Mammary epithelial cell (primary cell): ENCODE measurements at regions not wholly inside any gene's neighbourhood (a gene's known extent, or its start where the extent isn't known, plus 50 kb on each side); places are given as distances from the start of the nearest gene placed in this dataset.

Experiments used
- CTCF ChIP-seq, 2 donors: IDR thresholded peaks in 1 of 2; conservative IDR thresholded peaks in 1 of 2; 2 replicates each; pipeline ENCODE4 v1.5.1; 2011 to 2012; ENCODE audit warnings: inconsistent platforms in 2 of 2, low read length in 2 of 2, mild to moderate bottlenecking in 2 of 2, control low read depth in 1 of 2, low read depth in 1 of 2; ENCODE audit not compliant: insufficient read depth in 1 of 2; ENCODE audit errors: extremely low read depth in 1 of 2
- EZH2 ChIP-seq: IDR thresholded peaks from 2 replicates; pipeline ENCODE4 v1.6.1; 2012; ENCODE audit warnings: low read length, inconsistent platforms, borderline replicate concordance

DNA sequence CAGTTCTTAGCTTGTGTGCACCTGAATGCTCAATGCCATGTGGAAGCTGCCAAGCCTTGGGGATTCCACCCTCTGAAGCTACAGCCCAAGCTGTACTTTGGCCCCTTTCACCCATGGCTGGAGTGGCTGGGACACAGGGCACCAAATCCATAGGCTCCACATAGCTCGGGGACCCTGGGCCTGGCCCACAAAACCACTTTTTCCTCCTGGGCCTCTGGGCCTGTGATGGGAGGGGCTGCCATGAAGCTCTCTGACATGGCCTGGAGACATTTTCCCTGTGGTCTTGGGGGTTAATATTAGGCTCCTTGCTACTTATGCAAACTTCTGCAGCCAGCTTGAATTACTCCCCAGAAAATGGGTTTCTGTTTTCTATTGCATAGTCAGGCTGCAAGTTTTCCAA lies 579.9 kb downstream of the MATN1 start:
- TF ChIP-seq CTCF (conservative IDR thresholded peaks at IDR 0.05 in 1 of 2, IDR thresholded peaks at IDR 0.05 in 1 of 2; ENCODE audit: extremely low read depth in 1 of 2, insufficient read depth in 1 of 2, low read depth in 1 of 2, low read length in 2 of 2) (no peak), EZH2 (no peak)
